ENCODE measurements at regions not wholly inside any gene's neighbourhood (a gene's known extent, or its start where the extent isn't known, plus 50 kb on each side); places are given as distances from the start of the nearest gene placed in this dataset.

DNA sequence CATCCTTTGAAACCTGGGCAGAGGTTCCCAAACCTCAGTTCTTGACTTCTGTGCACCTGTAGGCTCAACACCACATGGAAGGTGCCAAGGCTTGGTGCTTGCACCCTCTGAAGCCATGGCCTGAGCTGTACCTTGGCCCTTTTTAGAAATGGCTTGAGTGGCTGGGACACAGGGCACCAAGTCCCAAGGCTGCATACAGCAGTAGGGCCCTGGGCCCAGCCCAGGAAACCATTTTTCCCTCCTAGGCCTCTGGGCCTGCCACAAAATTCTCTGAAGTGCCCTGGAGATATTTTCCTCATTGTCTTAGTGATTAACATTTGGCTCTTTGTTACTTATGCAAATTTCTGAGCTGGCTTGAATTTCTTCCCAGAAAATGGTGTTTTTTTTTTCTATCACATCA is 65.6 kb upstream of the ACTRT2 start (continued):
- TF ChIP-seq, protein P1, sequence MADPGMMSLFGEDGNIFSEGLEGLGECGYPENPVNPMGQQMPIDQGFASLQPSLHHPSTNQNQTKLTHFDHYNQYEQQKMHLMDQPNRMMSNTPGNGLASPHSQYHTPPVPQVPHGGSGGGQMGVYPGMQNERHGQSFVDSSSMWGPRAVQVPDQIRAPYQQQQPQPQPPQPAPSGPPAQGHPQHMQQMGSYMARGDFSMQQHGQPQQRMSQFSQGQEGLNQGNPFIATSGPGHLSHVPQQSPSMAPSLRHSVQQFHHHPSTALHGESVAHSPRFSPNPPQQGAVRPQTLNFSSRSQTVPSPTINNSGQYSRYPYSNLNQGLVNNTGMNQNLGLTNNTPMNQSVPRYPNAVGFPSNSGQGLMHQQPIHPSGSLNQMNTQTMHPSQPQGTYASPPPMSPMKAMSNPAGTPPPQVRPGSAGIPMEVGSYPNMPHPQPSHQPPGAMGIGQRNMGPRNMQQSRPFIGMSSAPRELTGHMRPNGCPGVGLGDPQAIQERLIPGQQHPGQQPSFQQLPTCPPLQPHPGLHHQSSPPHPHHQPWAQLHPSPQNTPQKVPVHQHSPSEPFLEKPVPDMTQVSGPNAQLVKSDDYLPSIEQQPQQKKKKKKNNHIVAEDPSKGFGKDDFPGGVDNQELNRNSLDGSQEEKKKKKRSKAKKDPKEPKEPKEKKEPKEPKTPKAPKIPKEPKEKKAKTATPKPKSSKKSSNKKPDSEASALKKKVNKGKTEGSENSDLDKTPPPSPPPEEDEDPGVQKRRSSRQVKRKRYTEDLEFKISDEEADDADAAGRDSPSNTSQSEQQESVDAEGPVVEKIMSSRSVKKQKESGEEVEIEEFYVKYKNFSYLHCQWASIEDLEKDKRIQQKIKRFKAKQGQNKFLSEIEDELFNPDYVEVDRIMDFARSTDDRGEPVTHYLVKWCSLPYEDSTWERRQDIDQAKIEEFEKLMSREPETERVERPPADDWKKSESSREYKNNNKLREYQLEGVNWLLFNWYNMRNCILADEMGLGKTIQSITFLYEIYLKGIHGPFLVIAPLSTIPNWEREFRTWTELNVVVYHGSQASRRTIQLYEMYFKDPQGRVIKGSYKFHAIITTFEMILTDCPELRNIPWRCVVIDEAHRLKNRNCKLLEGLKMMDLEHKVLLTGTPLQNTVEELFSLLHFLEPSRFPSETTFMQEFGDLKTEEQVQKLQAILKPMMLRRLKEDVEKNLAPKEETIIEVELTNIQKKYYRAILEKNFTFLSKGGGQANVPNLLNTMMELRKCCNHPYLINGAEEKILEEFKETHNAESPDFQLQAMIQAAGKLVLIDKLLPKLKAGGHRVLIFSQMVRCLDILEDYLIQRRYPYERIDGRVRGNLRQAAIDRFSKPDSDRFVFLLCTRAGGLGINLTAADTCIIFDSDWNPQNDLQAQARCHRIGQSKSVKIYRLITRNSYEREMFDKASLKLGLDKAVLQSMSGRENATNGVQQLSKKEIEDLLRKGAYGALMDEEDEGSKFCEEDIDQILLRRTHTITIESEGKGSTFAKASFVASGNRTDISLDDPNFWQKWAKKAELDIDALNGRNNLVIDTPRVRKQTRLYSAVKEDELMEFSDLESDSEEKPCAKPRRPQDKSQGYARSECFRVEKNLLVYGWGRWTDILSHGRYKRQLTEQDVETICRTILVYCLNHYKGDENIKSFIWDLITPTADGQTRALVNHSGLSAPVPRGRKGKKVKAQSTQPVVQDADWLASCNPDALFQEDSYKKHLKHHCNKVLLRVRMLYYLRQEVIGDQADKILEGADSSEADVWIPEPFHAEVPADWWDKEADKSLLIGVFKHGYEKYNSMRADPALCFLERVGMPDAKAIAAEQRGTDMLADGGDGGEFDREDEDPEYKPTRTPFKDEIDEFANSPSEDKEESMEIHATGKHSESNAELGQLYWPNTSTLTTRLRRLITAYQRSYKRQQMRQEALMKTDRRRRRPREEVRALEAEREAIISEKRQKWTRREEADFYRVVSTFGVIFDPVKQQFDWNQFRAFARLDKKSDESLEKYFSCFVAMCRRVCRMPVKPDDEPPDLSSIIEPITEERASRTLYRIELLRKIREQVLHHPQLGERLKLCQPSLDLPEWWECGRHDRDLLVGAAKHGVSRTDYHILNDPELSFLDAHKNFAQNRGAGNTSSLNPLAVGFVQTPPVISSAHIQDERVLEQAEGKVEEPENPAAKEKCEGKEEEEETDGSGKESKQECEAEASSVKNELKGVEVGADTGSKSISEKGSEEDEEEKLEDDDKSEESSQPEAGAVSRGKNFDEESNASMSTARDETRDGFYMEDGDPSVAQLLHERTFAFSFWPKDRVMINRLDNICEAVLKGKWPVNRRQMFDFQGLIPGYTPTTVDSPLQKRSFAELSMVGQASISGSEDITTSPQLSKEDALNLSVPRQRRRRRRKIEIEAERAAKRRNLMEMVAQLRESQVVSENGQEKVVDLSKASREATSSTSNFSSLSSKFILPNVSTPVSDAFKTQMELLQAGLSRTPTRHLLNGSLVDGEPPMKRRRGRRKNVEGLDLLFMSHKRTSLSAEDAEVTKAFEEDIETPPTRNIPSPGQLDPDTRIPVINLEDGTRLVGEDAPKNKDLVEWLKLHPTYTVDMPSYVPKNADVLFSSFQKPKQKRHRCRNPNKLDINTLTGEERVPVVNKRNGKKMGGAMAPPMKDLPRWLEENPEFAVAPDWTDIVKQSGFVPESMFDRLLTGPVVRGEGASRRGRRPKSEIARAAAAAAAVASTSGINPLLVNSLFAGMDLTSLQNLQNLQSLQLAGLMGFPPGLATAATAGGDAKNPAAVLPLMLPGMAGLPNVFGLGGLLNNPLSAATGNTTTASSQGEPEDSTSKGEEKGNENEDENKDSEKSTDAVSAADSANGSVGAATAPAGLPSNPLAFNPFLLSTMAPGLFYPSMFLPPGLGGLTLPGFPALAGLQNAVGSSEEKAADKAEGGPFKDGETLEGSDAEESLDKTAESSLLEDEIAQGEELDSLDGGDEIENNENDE (IDR thresholded peaks at IDR 0.05; ENCODE audit: insufficient replicate concordance, low read length) = no peak
- no peak for TF ChIP-seq FOSL1 (IDR thresholded peaks at IDR 0.05; ENCODE audit: insufficient read depth, low read depth, low read length)
- no peak for TF ChIP-seq RBBP5 (IDR thresholded peaks at IDR 0.05; ENCODE audit: borderline replicate concordance, low read depth, low read length)
- no peak for TF ChIP-seq SP1 (IDR thresholded peaks at IDR 0.05; ENCODE audit: low read depth, low read length)
- TF ChIP-seq SRF (IDR thresholded peaks at IDR 0.05; ENCODE audit: low read depth, low read length) = no peak
- TF ChIP-seq CHD1 (IDR thresholded peaks at IDR 0.05; ENCODE audit: low read depth, low read length) = no peak
- no peak for TF ChIP-seq BCL11A (IDR thresholded peaks at IDR 0.05; ENCODE audit: low read depth in 2 of 2, low read length in 2 of 2)
- TF ChIP-seq POU5F1 (IDR thresholded peaks at IDR 0.05; ENCODE audit: low read depth, low read length) = no peak
- no peak for TF ChIP-seq KDM4A (IDR thresholded peaks at IDR 0.05; ENCODE audit: low read depth, low read length, severe bottlenecking)
